K562 (cell line): ENCODE measurements at regions not wholly inside any gene's neighbourhood (a gene's known extent, or its start where the extent isn't known, plus 50 kb on each side); places are given as distances from the start of the nearest gene placed in this dataset.

ENCODE experiments used
- ATAC-seq: fragments of 200-7000 bp; cut with Tn5 transposase; 3 replicates; pipeline ENCODE4 v1.9.1; 2020; ENCODE audit warnings: moderate library complexity
- BruUV-seq: library from RNA; stranded (reverse); fragments of 400-500 nt; replicated peaks from 2 replicates; lab custom pipeline; 2021; lab: Mats Ljungman, UMichigan
- CTCF ChIA-PET: fragments of 300-600 bp; formaldehyde crosslinking; extraction: SDS; loops from one replicate; lab custom pipeline; 2021; ENCODE audit warnings: low intra/inter-chr PET ratio; lab: Yijun Ruan, JAX
- POLR2A ChIA-PET: fragments of 300-600, 350-650 bp; sonication (Branson Sonifier 250); formaldehyde crosslinking; extraction: SDS; loops from one replicate; lab custom pipeline; 2021; ENCODE audit warnings: antibody characterized with exemption, inconsistent platforms; lab: Yijun Ruan, JAX
- DNase-seq, 4 experiments: peaks; one replicate each; pipeline versions ENCODE4 v3.0.0 to v3.0.0-alpha.2; 2011 to 2018; ENCODE audit warnings: low spot score in 3 of 4, mixed read lengths in 3 of 4; ENCODE audit errors: extremely low read depth in 1 of 4
- FAIRE-seq: peaks from 2 replicates; lab custom pipeline; 2011; peaks lifted over from hg19 to GRCh38; lab: Jason Lieb, UNC
- H2AFZ ChIP-seq: 2 replicates; pipeline ENCODE4 v1.6.0; 2011; ENCODE audit warnings: low read depth, low read length, control low read depth, inconsistent platforms
- H3K27ac ChIP-seq: fragments of 200-600 bp; 3 replicates; pipeline ENCODE4 v1.8.0; 2011; ENCODE audit warnings: low read depth, mild to moderate bottlenecking, control low read depth, inconsistent platforms, low read length, moderate library complexity, mixed read lengths; ENCODE audit errors: extremely low read depth
- H3K27me3 ChIP-seq, 2 experiments: fragments of 300-600 bp in 1 of 2; 2 replicates in 1 of 2; 3 replicates in 1 of 2; pipeline versions ENCODE4 v1.6.0 to v1.8.0; 2011; ENCODE audit warnings: inconsistent platforms in 2 of 2, low read length in 2 of 2, mild to moderate bottlenecking in 1 of 2, mixed read lengths in 1 of 2, moderate library complexity in 1 of 2; ENCODE audit not compliant: control insufficient read depth in 2 of 2, insufficient read depth in 2 of 2
- H3K36me3 ChIP-seq: fragments of 300-600 bp; 3 replicates; pipeline ENCODE4 v1.8.0; 2011; ENCODE audit warnings: mild to moderate bottlenecking, low read length, inconsistent platforms; ENCODE audit not compliant: control insufficient read depth, insufficient read depth
- H3K4me1 ChIP-seq, 2 experiments: fragments of 200-600 bp in 1 of 2; replicated peaks in 1 of 2; 2 replicates in 1 of 2; 3 replicates in 1 of 2; pipeline versions ENCODE4 v1.5.1 to v1.8.0; 2011; ENCODE audit warnings: inconsistent platforms in 2 of 2, low read length in 2 of 2, mild to moderate bottlenecking in 1 of 2, mixed read lengths in 1 of 2, moderate library complexity in 1 of 2; ENCODE audit not compliant: control insufficient read depth in 2 of 2, insufficient read depth in 2 of 2
- H3K4me2 ChIP-seq: 2 replicates; pipeline ENCODE4 v1.6.1; 2011; ENCODE audit warnings: low read length, control low read depth, inconsistent platforms, mixed read lengths; ENCODE audit not compliant: insufficient read depth
- H3K4me3 ChIP-seq: fragments of 200-600 bp; sonication (generic), shearing (Covaris generic); 2 replicates; pipeline ENCODE4 v1.5.1; 2016; ENCODE audit warnings: control low read depth, inconsistent platforms
- H3K79me2 ChIP-seq: fragments of 200-600 bp; 3 replicates; pipeline ENCODE4 v1.8.0; 2011; ENCODE audit warnings: low read length, inconsistent platforms; ENCODE audit not compliant: control insufficient read depth, insufficient read depth
- H3K9ac ChIP-seq, 2 experiments: 2 replicates each; pipeline versions ENCODE4 v1.6.0 to v1.6.1; 2011; ENCODE audit warnings: low read depth in 2 of 2, low read length in 2 of 2, control low read depth in 1 of 2, inconsistent platforms in 1 of 2, mild to moderate bottlenecking in 1 of 2, mixed read lengths in 1 of 2; ENCODE audit not compliant: insufficient read depth in 1 of 2
- H3K9me1 ChIP-seq: one replicate; pipeline ENCODE4 v1.6.0; 2011; ENCODE audit warnings: inconsistent platforms, mild to moderate bottlenecking, low read length, moderate library complexity; ENCODE audit not compliant: control insufficient read depth, insufficient read depth
- H3K9me3 ChIP-seq: replicated peaks from 2 replicates; pipeline ENCODE4 v1.5.1; 2011; ENCODE audit warnings: low read depth, low read length, inconsistent platforms; ENCODE audit not compliant: control insufficient read depth, insufficient read depth
- H4K20me1 ChIP-seq: replicated peaks from 2 replicates; pipeline ENCODE4 v1.6.1; 2011; ENCODE audit warnings: low read length, inconsistent platforms, mixed read lengths; ENCODE audit not compliant: control insufficient read depth, insufficient read depth
- ARID3A ChIP-seq: IDR thresholded peaks from 2 replicates; pipeline ENCODE4 v1.6.1; 2012; ENCODE audit warnings: low read depth, low read length, improper control_type of control experiment, borderline replicate concordance
- HOXB6 ChIP-seq: fragments of 250-450 bp; sonication (Bioruptor Pico); IDR thresholded peaks from 2 replicates; pipeline ENCODE4 v1.5.1; 2022; ENCODE audit warnings: mild to moderate bottlenecking, borderline replicate concordance
- MYNN ChIP-seq, 2 experiments: sonication (generic); formaldehyde crosslinking in 1 of 2; IDR thresholded peaks; 2 replicates each; pipeline versions ENCODE4 v1.5.0 to v1.6.1; 2016 to 2020; ENCODE audit warnings: antibody characterized with exemption in 1 of 2, missing genetic modification reagents in 1 of 2
- POLR2H ChIP-seq: IDR thresholded peaks from 2 replicates; pipeline ENCODE4 v1.6.1; 2016; ENCODE audit warnings: missing genetic modification characterization, low read depth, mild to moderate bottlenecking, control low read depth, missing compliant biosample characterization, moderate library complexity
- RUNX1 ChIP-seq: sonication (generic); IDR thresholded peaks from 2 replicates; pipeline ENCODE4 v1.6.1; 2016; ENCODE audit warnings: antibody characterized with exemption, low read depth
- WGBS: fragments of 100-300 bp; shearing (Covaris generic); methylation state at CpG from one replicate; pipeline ENCODE4 v1.1.6; 2016; ENCODE audit warnings: low coverage, mixed read lengths; ENCODE audit not compliant: insufficient coverage; ENCODE audit errors: missing lambda C conversion rate; 5-methylcytosine and 5-hydroxymethylcytosine counted together
- in situ Hi-C: fragments of 300-500 bp; cut with MboI; formaldehyde crosslinking; loops from 4 replicates; pipeline ENCODE4 v1.15.0; 2018; ENCODE audit warnings: inconsistent platforms, mixed read lengths
- intact Hi-C: fragments of 100-400 bp; cut with micrococcal nuclease; formaldehyde crosslinking; loops from 2 replicates; pipeline ENCODE4 v1.14.2; 2022

- Histone ChIP-seq H2AFZ (no peak overlapping the region), H3K36me3 (no peaks in the 10 kb centered on the region), H3K9me1 (no peaks in the 10 kb centered on the region), H3K4me3 (no peak overlapping the region), H3K9me3 (no peaks in the 10 kb centered on the region), H3K4me1 (no peaks in the 10 kb centered on the region), H3K27me3 (peaks cover 0 to 10% of the 10 kb centered on the region in 2 experiments; a peak in 2 of 5 replicates), H3K4me2 (no peak overlapping the region), H3K79me2 (no peaks in the 10 kb centered on the region), H4K20me1 (no peaks in the 10 kb centered on the region), H3K27ac (no peak overlapping the region), H3K9ac (no peak overlapping the region)
- WGBS = 2% methylated on average over 5 of the region's 5 CpGs
- intact Hi-C loops (loop anchor here (1.0 to 5.0 kb wide), 5 partner anchors 88 to 497 kb away; partner anchors contain the start of gene BLOC1S5), in situ Hi-C loops (no loop called here)
- BruUV-seq = no TSS peak
- ATAC-seq (no peak), FAIRE-seq (no peak), DNase-seq (no peak)
- TF ChIP-seq HOXB6 (CRISPR knock-in tag) (no peak), POLR2H (tag) (0 out of 2 replicates have a peak, but pooled peaks have one; percentile 34)
- ChIA-PET CTCF (interaction anchor here (0.6 to 1.3 kb wide), 4 partner anchors 87 to 496 kb away, joined by 3 to 5 read pairs (median 4); no protein-coding TSS in a partner anchor), POLR2A (interaction anchor here (1.2 to 1.6 kb wide), 2 partner anchors 63 to 87 kb away, joined by 3 to 5 read pairs; no protein-coding TSS in a partner anchor)
These were observed 116.5 kb upstream of the EEF1E1 start for GRCh38 chr6:8218861-8219260.

- ATAC-seq (no peak), FAIRE-seq (no peak), DNase-seq (no peak)
- Histone ChIP-seq H3K27me3 (peaks cover 0 to 10% of the 10 kb centered on the region in 2 experiments; a peak in 3 of 5 replicates), H3K79me2 (no peaks in the 10 kb centered on the region), H3K4me2 (no peak overlapping the region), H3K36me3 (no peaks in the 10 kb centered on the region), H4K20me1 (no peaks in the 10 kb centered on the region), H3K4me3 (no peak overlapping the region), H3K27ac (no peak overlapping the region), H3K4me1 (no peaks in the 10 kb centered on the region), H2AFZ (no peak overlapping the region), H3K9ac (no peak overlapping the region), H3K9me3 (no peaks in the 10 kb centered on the region), H3K9me1 (no peaks in the 10 kb centered on the region)
- ChIA-PET CTCF (interaction anchor here (0.5 kb wide), 1 partner anchor 32 kb away, joined by 3 read pairs; no protein-coding TSS in a partner anchor), POLR2A (interaction anchor here (0.6 kb wide), 1 partner anchor 21 kb away, joined by 4 read pairs; no protein-coding TSS in a partner anchor)
- intact Hi-C loops = loop anchor here (5.0 kb wide), 3 partner anchors 153 to 493 kb away; partner anchors contain the start of gene BLOC1S5
- no TSS peak for BruUV-seq
- in situ Hi-C loops = no loop called here
- WGBS = 2% methylated on average over 6 of the region's 6 CpGs
- TF ChIP-seq ARID3A (no peak), MYNN (IDR thresholded peaks at IDR 0.05) (no peak), MYNN (CRISPR knock-in tag; IDR thresholded peaks at IDR 0.05) (no peak), RUNX1 (no peak)
These were observed 113.3 kb upstream of the EEF1E1 start for GRCh38 chr6:8215631-8216030.
